ENCODE measurements at regions not wholly inside any gene's neighbourhood (a gene's known extent, or its start where the extent isn't known, plus 50 kb on each side); places are given as distances from the start of the nearest gene placed in this dataset.

DNA sequence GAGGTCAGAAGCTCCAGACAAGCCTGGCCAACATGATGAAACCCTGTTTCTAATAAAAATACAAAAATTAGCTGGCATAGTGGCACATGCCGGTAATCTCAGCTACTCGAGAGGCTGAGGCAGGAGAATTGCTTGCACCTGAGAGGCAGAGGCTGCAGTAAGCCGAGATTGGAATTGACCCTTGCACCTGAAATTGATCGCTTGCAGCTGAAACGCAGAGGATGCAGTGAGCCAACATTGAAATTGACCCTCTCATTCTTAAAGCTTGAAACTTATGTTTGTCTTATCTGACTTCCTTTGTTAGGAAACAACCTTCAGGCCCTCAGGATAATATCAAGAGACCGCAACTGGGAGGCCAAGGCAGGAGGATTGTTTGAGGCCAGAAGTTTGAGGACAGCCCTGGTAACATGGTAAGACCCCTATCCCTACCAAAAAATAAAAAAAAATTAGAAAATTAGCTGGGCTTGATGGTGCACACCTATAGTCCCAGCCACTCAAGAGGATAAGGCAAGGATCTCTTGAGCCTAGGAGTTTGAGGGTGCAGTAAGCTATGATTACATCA, 376.6 kb upstream of the XYLT1 start:
- DNase-seq (no peak), ATAC-seq (no peak)
- WGBS: 80% methylated on average over 6 of the region's 6 CpGs
- H3K9me3 ChIP-seq (ENCODE audit: control insufficient read depth, low read length): no peaks in the 10 kb centered on the region
- H3K27me3 ChIP-seq (ENCODE audit: control insufficient read depth, insufficient read depth): no peaks in the 10 kb centered on the region
- no peak overlapping the region for H3K27ac ChIP-seq (ENCODE audit: low read length)
- H3K4me3 ChIP-seq (ENCODE audit: low read length): no peak overlapping the region
- intact Hi-C loops (cut with DNase I): no loop called here
- H3K4me1 ChIP-seq (ENCODE audit: control insufficient read depth, insufficient read depth, low read length): no peaks in the 10 kb centered on the region

DNA sequence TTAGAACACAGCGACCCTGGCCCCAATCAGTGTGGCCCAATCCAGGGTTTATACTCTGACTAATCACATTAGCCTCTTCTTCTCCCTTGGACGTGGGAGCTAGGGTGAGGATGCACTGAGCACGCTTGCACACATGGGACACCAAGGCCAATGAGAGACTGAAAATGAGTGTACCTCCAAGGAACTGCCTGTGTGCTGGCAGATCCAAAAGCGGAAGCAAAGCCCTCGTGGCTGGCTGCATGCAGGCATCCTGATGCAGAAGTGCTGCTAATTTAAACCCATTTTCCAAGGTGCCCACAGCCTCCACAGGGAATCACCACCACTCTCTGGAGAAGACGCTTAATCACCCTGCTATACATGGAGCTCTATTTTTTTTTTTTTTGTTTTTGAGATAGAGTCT, 375.3 kb upstream of the XYLT1 start:
- no peaks in the 10 kb centered on the region for H3K4me1 ChIP-seq (ENCODE audit: control insufficient read depth, insufficient read depth, low read length)
- ATAC-seq: no peak
- H3K27ac ChIP-seq (ENCODE audit: low read length): no peak overlapping the region
- intact Hi-C loops (cut with DNase I): no loop called here
- H3K9me3 ChIP-seq (ENCODE audit: control insufficient read depth, low read length): no peaks in the 10 kb centered on the region
- WGBS: 84% methylated on average over 6 of the region's 6 CpGs
- no peak for DNase-seq
- no peaks in the 10 kb centered on the region for H3K27me3 ChIP-seq (ENCODE audit: control insufficient read depth, insufficient read depth)
- no peak overlapping the region for H3K4me3 ChIP-seq (ENCODE audit: low read length)

DNA sequence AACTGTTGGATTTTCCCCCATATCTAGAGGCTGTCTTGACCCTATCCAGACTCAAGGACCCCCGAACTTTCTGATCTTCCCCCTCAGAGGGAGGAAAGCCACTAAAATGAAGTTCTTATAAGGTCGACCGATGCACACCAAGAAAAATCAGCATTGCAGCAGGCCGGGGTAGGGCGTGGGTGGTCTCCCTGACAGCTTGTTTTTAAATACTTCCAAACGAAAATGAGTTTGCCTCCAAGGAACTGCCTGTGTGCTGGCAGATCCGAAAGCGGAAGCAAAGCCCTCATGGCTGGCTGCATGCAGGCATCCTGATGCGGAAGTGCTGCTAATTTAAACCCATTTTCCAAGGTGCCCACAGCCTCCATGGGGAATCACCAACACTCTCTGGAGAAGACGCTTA, 374.3 kb upstream of the XYLT1 start:
- intact Hi-C loops (cut with DNase I): no loop called here
- DNase-seq: no peak
- 74% methylated on average over 10 of the region's 10 CpGs for WGBS
- H3K9me3 ChIP-seq (ENCODE audit: control insufficient read depth, low read length): no peaks in the 10 kb centered on the region
- H3K4me1 ChIP-seq (ENCODE audit: control insufficient read depth, insufficient read depth, low read length): no peaks in the 10 kb centered on the region
- no peak overlapping the region for H3K27ac ChIP-seq (ENCODE audit: low read length)
- no peak overlapping the region for H3K4me3 ChIP-seq (ENCODE audit: low read length)
- no peaks in the 10 kb centered on the region for H3K27me3 ChIP-seq (ENCODE audit: control insufficient read depth, insufficient read depth)
- no peak for ATAC-seq

DNA sequence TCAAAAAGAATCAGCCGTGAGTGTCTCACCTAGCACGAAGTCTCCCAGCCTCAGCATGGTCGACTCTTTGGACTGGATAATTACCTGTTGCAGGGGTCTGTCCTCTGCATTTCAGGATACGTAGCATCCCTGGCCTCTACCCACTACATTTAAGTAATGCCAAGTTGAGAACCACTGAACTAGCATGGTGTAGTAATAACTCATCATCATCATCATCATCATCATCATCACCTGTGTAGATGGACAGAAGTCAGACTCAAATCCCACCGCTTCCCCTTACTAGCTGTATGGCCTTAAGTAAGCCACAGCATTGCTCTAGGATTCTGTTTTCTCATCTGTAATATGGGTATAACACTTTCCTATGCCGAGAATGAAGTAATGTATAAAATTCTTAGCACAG, 373.1 kb upstream of the XYLT1 start:
- H3K4me1 ChIP-seq (ENCODE audit: control insufficient read depth, insufficient read depth, low read length): no peaks in the 10 kb centered on the region
- H3K9me3 ChIP-seq (ENCODE audit: control insufficient read depth, low read length): no peaks in the 10 kb centered on the region
- WGBS: 83% methylated on average over 6 of the region's 6 CpGs
- DNase-seq (no peak), ATAC-seq (no peak)
- no peaks in the 10 kb centered on the region for H3K27me3 ChIP-seq (ENCODE audit: control insufficient read depth, insufficient read depth)
- no peak overlapping the region for H3K4me3 ChIP-seq (ENCODE audit: low read length)
- H3K27ac ChIP-seq (ENCODE audit: low read length): no peak overlapping the region
- intact Hi-C loops (cut with DNase I): no loop called here

DNA sequence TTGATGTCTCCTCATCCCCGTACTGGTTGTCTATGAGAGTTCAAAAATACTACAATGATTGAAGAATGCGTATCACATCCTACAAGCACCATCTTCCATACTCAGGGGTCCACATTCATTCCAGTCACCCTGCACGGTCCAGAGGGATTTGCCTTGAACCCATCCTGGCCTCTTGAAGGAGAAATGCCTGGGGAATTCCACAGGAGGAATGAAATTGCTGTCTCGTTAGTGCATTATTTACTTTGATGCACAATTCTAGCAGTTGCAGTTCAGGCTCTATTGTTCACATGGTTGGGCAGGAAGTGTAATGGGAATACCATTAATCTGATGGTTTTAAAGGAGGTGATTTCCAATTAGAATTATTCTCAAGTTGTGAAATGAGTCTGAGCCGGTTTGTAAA, 369.1 kb upstream of the XYLT1 start:
- no peak for ATAC-seq
- Histone ChIP-seq H3K9me3 (ENCODE audit: control insufficient read depth, low read length) (no peaks in the 10 kb centered on the region), H3K27ac (ENCODE audit: low read length) (no peak overlapping the region), H3K4me1 (ENCODE audit: control insufficient read depth, insufficient read depth, low read length) (no peaks in the 10 kb centered on the region), H3K27me3 (ENCODE audit: control insufficient read depth, insufficient read depth) (no peaks in the 10 kb centered on the region), H3K4me3 (ENCODE audit: low read length) (no peak overlapping the region)
- intact Hi-C loops (cut with DNase I): no loop called here
- 63% methylated on average over 5 of the region's 5 CpGs for WGBS
- DNase-seq: no peak

DNA sequence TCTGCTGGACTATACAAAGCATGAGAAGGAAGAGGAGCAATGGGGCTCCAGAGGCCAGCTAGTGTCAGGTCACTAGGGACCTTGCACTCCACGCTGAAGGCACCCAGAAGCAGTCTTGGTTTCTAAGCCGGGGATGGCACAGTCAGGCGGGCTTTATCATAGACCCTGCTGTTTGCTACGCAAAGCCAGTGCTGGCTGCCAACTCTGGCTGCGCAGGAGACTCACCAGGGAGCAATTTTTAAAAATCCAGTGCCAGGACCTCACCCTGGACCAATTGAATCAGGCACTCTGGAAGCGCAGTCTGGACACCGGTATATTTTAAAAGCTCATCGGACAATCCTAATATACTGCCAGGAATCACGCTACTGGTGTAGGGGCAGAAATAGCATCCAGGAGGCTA, 368.5 kb upstream of the XYLT1 start:
- ATAC-seq: no peak
- intact Hi-C loops (cut with DNase I): no loop called here

DNA sequence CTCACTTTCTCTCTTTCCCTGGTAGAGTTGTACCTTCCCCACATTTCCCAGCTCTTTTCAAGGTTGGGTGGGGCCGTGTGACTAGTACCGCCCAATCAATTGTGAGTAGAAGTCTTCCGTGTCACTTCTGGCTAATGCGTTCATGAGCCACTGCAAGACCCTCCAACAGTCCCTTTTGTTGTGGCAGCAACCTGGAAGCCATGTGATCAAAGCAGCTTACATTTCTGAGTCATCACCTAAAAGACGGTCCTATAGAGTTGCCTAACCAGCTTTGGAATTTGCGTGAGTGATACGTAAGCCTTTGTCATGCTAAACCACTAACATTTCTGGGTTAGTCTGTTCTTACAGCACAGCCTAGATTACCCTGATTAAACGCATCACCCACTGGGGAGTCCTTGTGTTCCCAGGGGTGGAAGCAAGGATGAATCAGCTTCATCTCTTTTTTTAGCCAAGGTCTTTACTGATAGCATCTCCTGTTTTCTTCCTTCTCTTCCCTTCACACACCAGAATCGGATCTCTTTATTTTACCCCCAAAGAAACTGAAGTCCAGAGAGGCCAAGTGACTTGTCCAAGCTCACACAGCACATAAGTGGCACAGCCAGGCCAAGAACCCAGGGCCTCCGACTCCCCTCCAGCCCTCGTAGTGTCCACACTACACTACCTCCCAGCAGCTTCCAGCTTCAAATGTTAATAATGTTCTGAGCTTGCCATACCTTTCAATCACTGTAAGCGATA, 366.3 kb upstream of the XYLT1 start:
- no peaks in the 10 kb centered on the region for H3K4me1 ChIP-seq (ENCODE audit: control insufficient read depth, insufficient read depth, low read length)
- H3K4me3 ChIP-seq (ENCODE audit: low read length): no peak overlapping the region
- no peaks in the 10 kb centered on the region for H3K27me3 ChIP-seq (ENCODE audit: control insufficient read depth, insufficient read depth)
- intact Hi-C loops (cut with DNase I): no loop called here
- DNase-seq (no peak), ATAC-seq (no peak)
- H3K27ac ChIP-seq (ENCODE audit: low read length): no peak overlapping the region
- 64% methylated on average over 12 of the region's 12 CpGs for WGBS
- no peaks in the 10 kb centered on the region for H3K9me3 ChIP-seq (ENCODE audit: control insufficient read depth, low read length)

More for the DNA sequence above, 368.5 kb upstream of the XYLT1 start:
- Histone ChIP-seq H3K27ac (ENCODE audit: low read length) (no peak overlapping the region), H3K27me3 (ENCODE audit: control insufficient read depth, insufficient read depth) (no peaks in the 10 kb centered on the region), H3K9me3 (ENCODE audit: control insufficient read depth, low read length) (no peaks in the 10 kb centered on the region), H3K4me3 (ENCODE audit: low read length) (no peak overlapping the region), H3K4me1 (ENCODE audit: control insufficient read depth, insufficient read depth, low read length) (no peaks in the 10 kb centered on the region)
- no peak for DNase-seq
- 81% methylated on average over 9 of the region's 9 CpGs for WGBS

DNA sequence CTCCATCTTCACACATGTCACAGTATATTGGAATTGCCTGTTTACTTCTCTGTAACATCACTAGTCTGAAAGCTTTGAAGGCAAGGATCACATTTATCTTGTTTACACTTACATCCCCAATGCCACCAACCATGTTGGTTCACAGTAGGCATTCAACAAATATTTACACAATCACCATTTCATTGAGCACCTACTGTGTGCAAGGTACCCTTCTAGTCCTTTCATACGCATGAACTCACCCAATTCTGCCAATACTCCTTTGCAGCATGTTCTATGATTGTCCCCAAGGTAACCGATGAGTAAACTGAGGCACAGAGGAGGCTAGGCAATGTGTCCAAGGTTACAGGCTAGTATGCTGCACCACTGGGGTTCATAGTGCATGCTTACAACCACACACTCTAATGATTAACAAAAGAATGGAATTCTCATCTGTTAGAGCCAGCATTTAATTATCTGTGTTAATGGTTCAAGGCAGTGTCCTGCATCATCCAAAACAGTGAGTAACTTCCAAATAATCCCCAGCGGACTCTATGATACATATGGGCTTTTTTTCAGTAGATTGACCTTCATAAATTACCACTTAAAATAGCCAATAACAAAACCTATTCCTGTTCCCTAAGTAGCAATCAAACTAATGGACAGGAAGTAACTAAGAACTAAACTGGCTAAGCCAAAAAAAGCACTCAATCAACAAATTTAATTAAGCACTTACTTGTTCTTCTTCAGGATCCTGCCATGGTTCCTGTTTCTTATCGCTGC, 364.5 kb upstream of the XYLT1 start:
- Histone ChIP-seq H3K9me3 (ENCODE audit: control insufficient read depth, low read length) (no peaks in the 10 kb centered on the region), H3K27ac (ENCODE audit: low read length) (no peak overlapping the region), H3K27me3 (ENCODE audit: control insufficient read depth, insufficient read depth) (no peaks in the 10 kb centered on the region), H3K4me1 (ENCODE audit: control insufficient read depth, insufficient read depth, low read length) (no peaks in the 10 kb centered on the region), H3K4me3 (ENCODE audit: low read length) (no peak overlapping the region)
- intact Hi-C loops (cut with DNase I): no loop called here
- WGBS: 75% methylated on average over 4 of the region's 4 CpGs
- ATAC-seq (no peak), DNase-seq (no peak)

DNA sequence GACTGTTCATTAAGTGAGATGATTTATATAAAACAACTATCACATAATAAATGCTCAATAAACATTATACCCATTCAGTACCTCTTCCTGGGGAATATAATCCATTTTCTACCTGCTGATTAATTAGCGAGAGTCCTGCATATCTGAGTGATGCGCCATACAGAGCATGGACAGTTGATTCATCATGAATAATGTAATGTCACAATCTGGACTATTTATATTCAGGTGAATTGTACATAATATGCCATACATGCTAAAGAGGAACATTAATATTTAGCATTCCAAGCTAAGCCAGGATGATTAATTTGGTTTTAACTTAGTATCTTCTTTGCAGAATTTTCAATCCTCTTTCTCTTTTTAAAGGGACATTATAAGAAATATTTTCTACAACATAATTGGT, 362.0 kb upstream of the XYLT1 start:
- no peak overlapping the region for H3K4me3 ChIP-seq (ENCODE audit: low read length)
- ATAC-seq (no peak), DNase-seq (no peak)
- H3K27me3 ChIP-seq (ENCODE audit: control insufficient read depth, insufficient read depth): no peaks in the 10 kb centered on the region
- no peak overlapping the region for H3K27ac ChIP-seq (ENCODE audit: low read length)
- H3K4me1 ChIP-seq (ENCODE audit: control insufficient read depth, insufficient read depth, low read length): no peaks in the 10 kb centered on the region
- no peaks in the 10 kb centered on the region for H3K9me3 ChIP-seq (ENCODE audit: control insufficient read depth, low read length)
- intact Hi-C loops (cut with DNase I): no loop called here
- WGBS: 92% methylated on average over 2 of the region's 2 CpGs

DNA sequence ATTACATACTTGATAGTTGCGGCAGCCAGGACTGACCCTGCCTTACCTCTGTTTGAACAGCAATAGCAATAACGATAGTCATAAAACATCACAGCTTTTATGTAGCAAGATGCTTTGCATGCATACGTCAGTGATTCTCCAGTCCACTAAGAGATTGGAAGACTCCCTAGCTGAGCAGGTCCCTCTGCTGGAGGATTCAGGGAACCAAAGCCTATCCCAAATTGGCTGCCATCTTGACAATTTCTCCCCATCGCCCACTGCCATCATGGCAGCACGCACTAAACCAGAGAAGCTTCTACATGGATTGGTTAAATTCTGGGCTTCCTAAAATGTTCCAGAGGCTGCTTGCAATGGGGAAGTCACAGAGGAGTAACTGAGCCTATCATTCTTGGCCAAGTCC, 360.6 kb upstream of the XYLT1 start:
- Histone ChIP-seq H3K27ac (ENCODE audit: low read length) (no peak overlapping the region), H3K4me1 (ENCODE audit: control insufficient read depth, insufficient read depth, low read length) (no peaks in the 10 kb centered on the region), H3K4me3 (ENCODE audit: low read length) (no peak overlapping the region), H3K9me3 (ENCODE audit: control insufficient read depth, low read length) (no peaks in the 10 kb centered on the region), H3K27me3 (ENCODE audit: control insufficient read depth, insufficient read depth) (no peaks in the 10 kb centered on the region)
- WGBS: 85% methylated on average over 5 of the region's 5 CpGs
- intact Hi-C loops (cut with DNase I): no loop called here
- ATAC-seq (no peak), DNase-seq (no peak)

DNA sequence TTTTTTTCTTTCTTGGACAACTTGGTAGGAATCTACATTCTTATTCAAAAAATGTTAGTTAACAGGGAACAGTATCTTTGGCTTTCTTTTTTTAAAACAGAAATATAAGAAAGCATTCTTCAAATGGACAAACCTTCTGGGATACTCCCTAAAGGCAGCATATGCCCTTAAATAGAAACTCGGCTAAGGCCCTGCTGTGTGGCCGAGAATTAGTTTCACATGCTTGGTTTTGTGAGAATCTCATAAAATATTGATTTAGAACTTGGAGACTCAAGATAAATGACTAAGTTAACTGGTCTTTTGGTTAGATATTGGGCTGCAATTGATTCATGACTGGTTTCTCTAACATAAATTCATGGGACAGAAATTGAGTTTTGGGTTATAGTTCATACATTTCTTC, 359.9 kb upstream of the XYLT1 start:
- 80% methylated on average over 2 of the region's 2 CpGs for WGBS
- H3K9me3 ChIP-seq (ENCODE audit: control insufficient read depth, low read length): no peaks in the 10 kb centered on the region
- H3K27ac ChIP-seq (ENCODE audit: low read length): no peak overlapping the region
- H3K4me3 ChIP-seq (ENCODE audit: low read length): no peak overlapping the region
- H3K4me1 ChIP-seq (ENCODE audit: control insufficient read depth, insufficient read depth, low read length): no peaks in the 10 kb centered on the region
- H3K27me3 ChIP-seq (ENCODE audit: control insufficient read depth, insufficient read depth): no peaks in the 10 kb centered on the region
- intact Hi-C loops (cut with DNase I): no loop called here
- ATAC-seq (no peak), DNase-seq (no peak)
